ENCODE measurements at regions not wholly inside any gene's neighbourhood (a gene's known extent, or its start where the extent isn't known, plus 50 kb on each side); places are given as distances from the start of the nearest gene placed in this dataset.
"Not testable (repeated sequence)": the region's sequence is repeated elsewhere in the genome, so short reads cannot be mapped to it uniquely, and the experiment has no call there.

- Histone ChIP-seq H3K36me3 (ENCODE audit: low read depth) (no peaks in the 10 kb centered on the region), H3K4me1 (ENCODE audit: insufficient read depth, poor library complexity, severe bottlenecking) (no peaks in the 10 kb centered on the region), H3K4me3 (ENCODE audit: severe bottlenecking) (no peak overlapping the region), H3K27ac (ENCODE audit: poor library complexity, severe bottlenecking) (no peak overlapping the region), H3K27me3 (ENCODE audit: insufficient read depth, poor library complexity, severe bottlenecking) (no peaks in the 10 kb centered on the region), H3K9me3 (ENCODE audit: severe bottlenecking) (no peaks in the 10 kb centered on the region)
- TF ChIP-seq CTCF (IDR thresholded peaks at IDR 0.05; ENCODE audit: poor library complexity, severe bottlenecking), result no peak
- ATAC-seq (ENCODE audit: low read depth) (no peak), DNase-seq (ENCODE audit: low spot score) (no peak)
These were observed 285.4 kb downstream of the CXCL12 start for GRCh38 chr10:44099511-44099910.

- H3K4me1 ChIP-seq (ENCODE audit: insufficient read depth, poor library complexity, severe bottlenecking); H3K27me3 ChIP-seq (ENCODE audit: insufficient read depth, poor library complexity, severe bottlenecking); H3K36me3 ChIP-seq (ENCODE audit: low read depth); H3K4me3 ChIP-seq (ENCODE audit: severe bottlenecking); DNase-seq (ENCODE audit: low spot score); H3K9me3 ChIP-seq (ENCODE audit: severe bottlenecking); ATAC-seq (ENCODE audit: low read depth); H3K27ac ChIP-seq (ENCODE audit: poor library complexity, severe bottlenecking): not testable (repeated sequence)
These were observed 288.7 kb downstream of the CXCL12 start for GRCh38 chr10:44096217-44096616.

- DNase-seq (ENCODE audit: low spot score), result no peak
- H3K4me3 ChIP-seq (ENCODE audit: severe bottlenecking), result no peak overlapping the region
- TF ChIP-seq CTCF (IDR thresholded peaks at IDR 0.05; ENCODE audit: poor library complexity, severe bottlenecking), result no peak
- H3K4me1 ChIP-seq (ENCODE audit: insufficient read depth, poor library complexity, severe bottlenecking), result no peaks in the 10 kb centered on the region
- no peak for ATAC-seq (ENCODE audit: low read depth)
- H3K27ac ChIP-seq (ENCODE audit: poor library complexity, severe bottlenecking), result no peak overlapping the region
- peaks cover 5% of the 10 kb centered on the region for H3K9me3 ChIP-seq (ENCODE audit: severe bottlenecking)
- H3K36me3 ChIP-seq (ENCODE audit: low read depth), result no peaks in the 10 kb centered on the region
- no peaks in the 10 kb centered on the region for H3K27me3 ChIP-seq (ENCODE audit: insufficient read depth, poor library complexity, severe bottlenecking)
These were observed 295.2 kb downstream of the CXCL12 start for GRCh38 chr10:44089671-44090070.

DNA sequence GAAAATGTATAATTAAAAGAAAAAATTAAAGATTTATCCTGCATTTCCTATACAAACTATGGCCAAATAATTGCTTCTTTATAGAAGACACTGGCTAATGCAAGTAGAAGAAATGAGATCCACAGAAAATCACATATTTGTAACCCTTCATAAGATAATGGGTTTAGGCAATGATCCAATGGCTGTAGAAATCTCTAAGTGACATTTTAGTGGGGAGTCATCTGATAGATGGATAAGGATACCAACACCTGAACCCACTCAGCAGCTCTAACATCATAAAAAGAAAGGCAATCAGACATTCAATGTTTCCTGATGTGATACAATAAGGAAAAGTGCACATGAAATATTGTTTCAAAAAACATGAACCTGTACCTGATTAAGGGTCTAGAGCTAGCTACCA, 297.5 kb downstream of the CXCL12 start:
- Histone ChIP-seq H3K9me3 (ENCODE audit: severe bottlenecking) (peaks cover 5% of the 10 kb centered on the region), H3K36me3 (ENCODE audit: low read depth) (no peaks in the 10 kb centered on the region), H3K4me1 (ENCODE audit: insufficient read depth, poor library complexity, severe bottlenecking) (no peaks in the 10 kb centered on the region), H3K27me3 (ENCODE audit: insufficient read depth, poor library complexity, severe bottlenecking) (no peaks in the 10 kb centered on the region), H3K27ac (ENCODE audit: poor library complexity, severe bottlenecking) (no peak overlapping the region), H3K4me3 (ENCODE audit: severe bottlenecking) (no peak overlapping the region)
- DNase-seq (ENCODE audit: low spot score) (no peak), ATAC-seq (ENCODE audit: low read depth) (no peak)
- TF ChIP-seq CTCF (IDR thresholded peaks at IDR 0.05; ENCODE audit: poor library complexity, severe bottlenecking), result no peak

GRCh38 chr10:44083719-44084400, 301.0 kb downstream of the CXCL12 start:
- no peak for TF ChIP-seq CTCF (IDR thresholded peaks at IDR 0.05; ENCODE audit: poor library complexity, severe bottlenecking)
- Histone ChIP-seq H3K27me3 (ENCODE audit: insufficient read depth, poor library complexity, severe bottlenecking) (no peaks in the 10 kb centered on the region), H3K27ac (ENCODE audit: poor library complexity, severe bottlenecking) (no peak overlapping the region), H3K36me3 (ENCODE audit: low read depth) (no peaks in the 10 kb centered on the region), H3K9me3 (ENCODE audit: severe bottlenecking) (peaks cover 5% of the 10 kb centered on the region), H3K4me3 (ENCODE audit: severe bottlenecking) (no peak overlapping the region), H3K4me1 (ENCODE audit: insufficient read depth, poor library complexity, severe bottlenecking) (no peaks in the 10 kb centered on the region)
- no peak for ATAC-seq (ENCODE audit: low read depth)
- DNase-seq (ENCODE audit: low spot score), result no peak

Data from RWPE2 (cell line).